Tibial nerve (tissue), 3 donors: ENCODE measurements at regions not wholly inside any gene's neighbourhood (a gene's known extent, or its start where the extent isn't known, plus 50 kb on each side); places are given as distances from the start of the nearest gene placed in this dataset.

Experiments used
- POLR2A ChIP-seq, 2 donors: fragments of 450-650 bp; IDR thresholded peaks; one replicate each; pipeline ENCODE4 v1.6.1; 2017; ENCODE audit warnings: antibody characterized with exemption in 2 of 2, mild to moderate bottlenecking in 2 of 2, moderate library complexity in 2 of 2
- TF ChIP-seq, protein P1 (sequence below), 5 experiments: fragments of 200-600 bp in 3 of 5; fragments of 450-650 bp in 2 of 5; sonication (generic) in 3 of 5; IDR thresholded peaks; one replicate each; pipeline ENCODE4 v1.5.1; 2016 to 2019; ENCODE audit warnings: antibody characterized with exemption in 5 of 5, mild to moderate bottlenecking in 3 of 5, moderate library complexity in 2 of 5

DNA sequence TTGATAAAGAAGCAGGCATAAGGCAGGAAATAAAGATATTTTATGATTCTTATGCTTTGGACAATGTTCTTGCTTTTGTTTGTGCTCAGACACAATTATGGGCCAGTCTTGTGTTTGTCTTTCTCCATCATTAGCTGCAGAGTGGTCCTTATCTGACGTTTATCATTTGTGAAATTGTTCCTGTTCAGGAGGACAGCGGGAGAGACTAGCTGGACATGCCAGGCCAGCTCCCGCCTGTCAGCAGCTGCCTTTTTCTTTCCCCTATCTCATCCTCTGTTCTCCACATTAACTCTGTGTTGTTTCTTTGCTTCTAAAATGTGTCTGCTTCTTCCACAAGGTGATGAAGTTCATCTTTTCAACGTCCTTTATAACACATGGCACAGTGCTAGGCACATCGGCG lies 333.5 kb downstream of the NPIPA8 start:
- TF ChIP-seq, protein P1, sequence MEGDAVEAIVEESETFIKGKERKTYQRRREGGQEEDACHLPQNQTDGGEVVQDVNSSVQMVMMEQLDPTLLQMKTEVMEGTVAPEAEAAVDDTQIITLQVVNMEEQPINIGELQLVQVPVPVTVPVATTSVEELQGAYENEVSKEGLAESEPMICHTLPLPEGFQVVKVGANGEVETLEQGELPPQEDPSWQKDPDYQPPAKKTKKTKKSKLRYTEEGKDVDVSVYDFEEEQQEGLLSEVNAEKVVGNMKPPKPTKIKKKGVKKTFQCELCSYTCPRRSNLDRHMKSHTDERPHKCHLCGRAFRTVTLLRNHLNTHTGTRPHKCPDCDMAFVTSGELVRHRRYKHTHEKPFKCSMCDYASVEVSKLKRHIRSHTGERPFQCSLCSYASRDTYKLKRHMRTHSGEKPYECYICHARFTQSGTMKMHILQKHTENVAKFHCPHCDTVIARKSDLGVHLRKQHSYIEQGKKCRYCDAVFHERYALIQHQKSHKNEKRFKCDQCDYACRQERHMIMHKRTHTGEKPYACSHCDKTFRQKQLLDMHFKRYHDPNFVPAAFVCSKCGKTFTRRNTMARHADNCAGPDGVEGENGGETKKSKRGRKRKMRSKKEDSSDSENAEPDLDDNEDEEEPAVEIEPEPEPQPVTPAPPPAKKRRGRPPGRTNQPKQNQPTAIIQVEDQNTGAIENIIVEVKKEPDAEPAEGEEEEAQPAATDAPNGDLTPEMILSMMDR (IDR thresholded peaks at IDR 0.05): no peak
- no peak for TF ChIP-seq POLR2A (IDR thresholded peaks at IDR 0.05)
